Renal pelvis (tissue), 1 donor: ENCODE measurements at regions not wholly inside any gene's neighbourhood (a gene's known extent, or its start where the extent isn't known, plus 50 kb on each side); places are given as distances from the start of the nearest gene placed in this dataset.
"Not testable (repeated sequence)": the region's sequence is repeated elsewhere in the genome, so short reads cannot be mapped to it uniquely, and the experiment has no call there.

Source experiments
- DNase-seq: peaks from one replicate; pipeline ENCODE4 v3.0.0-alpha.2; 2013

DNA sequence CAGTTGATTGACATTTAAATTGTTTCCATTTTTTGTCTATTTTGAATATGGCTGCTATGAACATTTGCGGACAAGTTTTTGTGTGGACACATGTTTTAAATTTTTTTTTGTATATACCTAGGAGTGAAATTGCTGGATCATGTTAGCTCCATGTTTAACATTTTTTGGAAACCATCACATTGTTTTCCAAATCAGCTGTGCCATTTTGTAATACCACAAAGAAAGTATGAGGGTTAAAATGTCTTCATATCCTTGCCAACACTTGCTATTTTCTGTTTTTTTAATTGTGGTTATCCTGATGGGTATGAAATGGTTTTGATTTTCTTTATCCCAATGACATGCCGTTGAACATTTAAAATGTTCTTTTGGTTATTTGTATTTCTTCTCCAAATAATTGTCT, 52.1 kb downstream of the CARTPT start:
- no peak for DNase-seq

DNA sequence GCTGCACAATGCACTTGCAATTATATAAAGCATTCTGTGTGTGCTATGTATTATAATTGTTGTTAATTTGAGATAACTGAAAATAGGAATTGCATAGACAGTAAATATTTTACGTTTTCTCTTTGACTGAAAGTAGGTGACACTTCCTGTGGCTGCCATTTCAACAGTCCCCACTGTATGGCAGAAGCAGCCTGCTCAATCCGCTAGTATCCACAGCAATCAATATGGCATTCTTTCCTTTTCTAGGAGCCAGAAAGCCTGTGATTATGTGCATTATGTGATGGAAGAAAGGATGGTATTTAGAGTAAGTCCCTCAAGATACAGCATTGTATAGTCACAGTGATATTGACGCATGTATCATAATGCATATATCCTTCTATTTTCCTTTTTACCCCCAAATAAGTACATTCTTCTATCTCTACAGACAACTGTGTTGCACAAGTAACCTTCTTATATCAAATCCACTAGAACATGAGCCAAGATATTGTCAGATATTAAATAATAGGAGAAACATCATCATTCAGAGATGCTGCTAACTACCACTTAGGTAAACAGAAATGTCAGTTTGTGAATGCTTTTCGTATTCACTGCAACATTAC, 59.7 kb downstream of the CARTPT start:
- DNase-seq: peak; percentile 19

DNA sequence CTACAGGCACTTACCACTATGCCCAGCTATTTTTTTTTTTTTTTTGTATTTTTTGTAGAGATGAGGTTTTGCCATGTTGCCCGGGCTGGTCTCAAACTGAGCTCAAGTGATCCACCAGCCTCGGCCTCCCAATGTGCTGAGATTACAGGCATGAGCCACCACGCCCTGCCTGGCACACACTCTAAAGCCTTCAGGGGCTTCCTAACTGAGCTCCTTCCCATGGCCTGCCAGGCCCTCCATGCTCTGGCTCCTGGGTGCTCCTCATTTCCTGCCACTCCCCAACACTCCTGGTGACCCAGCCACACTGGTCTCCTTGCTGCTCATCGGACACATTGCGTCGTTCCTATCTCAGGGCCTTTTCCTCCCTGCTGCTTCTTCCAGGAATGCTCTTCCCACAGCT, 61.5 kb downstream of the CARTPT start:
- no peak for DNase-seq

DNA sequence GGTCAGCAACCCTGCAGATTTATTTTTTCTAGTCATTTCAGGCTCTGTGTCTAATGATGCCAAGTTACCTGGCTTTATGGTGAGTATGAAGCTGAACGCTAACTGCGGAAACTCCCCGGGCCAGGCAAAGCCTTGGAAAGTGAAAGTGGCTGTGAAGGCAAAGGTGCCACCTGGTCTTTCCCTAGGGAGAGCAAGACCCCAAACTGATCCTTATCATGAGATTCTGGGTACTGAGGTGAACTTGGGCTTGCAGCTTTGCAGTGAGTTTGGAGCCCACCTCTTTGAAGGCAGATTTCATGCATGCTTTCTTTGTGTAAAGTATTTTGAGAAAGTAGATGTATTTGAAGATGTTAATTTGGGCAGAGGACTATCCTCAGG, 63.3 kb downstream of the CARTPT start:
- no peak for DNase-seq

DNA sequence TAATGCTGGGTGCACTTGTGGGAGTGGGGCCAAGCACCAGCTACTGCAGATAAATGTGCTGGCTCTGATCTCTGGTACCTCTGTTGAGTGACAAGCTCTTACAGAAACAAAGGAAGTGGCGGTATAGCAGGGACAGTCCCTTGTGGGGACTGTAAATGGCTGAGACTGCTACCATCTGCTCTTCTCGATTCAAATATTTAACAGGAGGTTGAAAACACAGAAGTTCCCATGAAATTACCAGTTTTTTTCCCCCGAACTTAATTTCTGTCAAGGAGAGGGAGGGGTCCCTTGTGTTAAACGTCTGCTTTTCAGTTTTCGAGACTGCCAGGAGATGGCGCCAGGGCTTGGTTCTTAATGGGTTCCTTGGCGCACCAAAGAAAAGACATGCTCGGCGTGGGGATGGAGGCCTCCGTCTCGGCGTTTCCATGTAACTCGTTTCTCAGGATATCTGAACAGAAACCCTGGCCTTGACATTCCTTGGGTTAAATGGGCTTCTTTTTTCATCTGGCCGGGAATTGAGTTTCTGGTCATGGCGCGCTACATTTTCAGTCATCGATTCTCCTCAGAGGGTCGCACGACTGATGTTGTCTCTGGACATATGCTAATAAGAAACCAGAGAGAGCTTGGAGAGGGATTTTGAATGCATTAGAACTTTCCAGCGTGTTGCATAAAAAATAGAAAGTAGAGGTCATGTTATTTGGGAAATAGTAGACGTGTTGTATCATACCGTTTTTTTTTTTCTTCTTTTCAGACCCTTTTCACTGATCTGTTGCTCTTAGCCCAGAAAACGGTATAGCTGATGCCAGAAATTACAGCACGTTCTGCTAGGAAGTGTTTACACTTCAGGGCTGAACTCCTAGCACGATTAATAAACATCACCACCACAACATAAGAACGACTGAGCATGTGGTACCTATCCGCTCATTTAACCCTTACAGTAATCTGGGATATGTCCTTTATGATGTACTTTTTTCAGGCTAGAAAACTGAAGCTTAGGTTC, 64.0 kb downstream of the CARTPT start:
- DNase-seq: peak; percentile 81

DNA sequence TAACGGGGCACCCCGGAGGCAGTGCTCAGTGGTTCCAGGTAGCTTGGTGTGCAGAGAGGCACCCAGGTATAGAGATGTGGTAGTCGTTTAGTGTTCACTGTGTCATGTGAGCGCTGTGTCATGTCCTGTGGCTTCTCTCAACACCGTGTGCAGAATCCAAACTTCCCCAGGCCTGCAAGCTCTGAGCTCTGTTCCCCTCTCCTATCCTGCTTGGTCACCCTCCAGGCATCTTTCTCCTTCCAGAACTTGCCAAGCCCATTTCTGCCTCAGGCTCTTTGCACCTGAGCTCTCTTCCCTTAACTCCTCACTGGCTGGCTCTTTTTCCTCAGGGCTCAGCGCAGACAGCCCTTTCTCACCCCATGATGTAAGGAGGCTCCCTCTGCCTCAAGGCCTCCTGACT, 64.8 kb downstream of the CARTPT start:
- DNase-seq: no peak

DNA sequence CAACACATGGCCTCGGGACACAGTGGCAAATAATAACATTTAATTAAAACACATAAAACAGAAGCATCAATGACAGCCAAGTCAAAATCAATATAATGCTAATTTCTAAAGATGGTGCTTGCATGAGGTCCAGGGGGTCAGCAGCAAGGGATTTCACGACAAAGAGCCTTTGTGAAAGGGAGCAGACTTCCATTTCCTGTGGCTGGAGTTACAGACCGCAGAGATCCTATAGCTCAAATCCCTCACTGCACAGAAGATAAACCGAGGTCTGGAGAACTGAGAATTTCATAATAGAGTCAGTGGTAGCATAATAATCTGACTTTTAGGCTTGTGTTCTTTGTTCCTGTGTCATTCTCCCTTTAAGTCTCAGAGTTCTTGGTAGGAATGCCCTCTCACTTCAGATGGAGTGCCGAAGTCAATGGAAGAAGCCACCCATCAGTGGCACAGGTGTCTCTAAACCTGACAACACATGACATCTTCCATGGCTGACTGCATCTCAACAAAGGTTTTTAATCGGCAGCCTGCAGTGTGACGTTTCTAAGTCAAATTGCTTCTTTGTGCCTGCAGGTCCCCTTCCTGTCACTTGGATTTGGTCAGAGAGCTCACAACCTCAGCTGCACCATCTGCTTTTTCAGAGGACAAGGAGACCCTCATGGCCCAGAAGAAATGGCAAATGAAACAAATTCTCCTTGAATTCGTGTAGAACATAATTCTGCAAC, 67.4 kb downstream of the CARTPT start:
- no peak for DNase-seq

DNA sequence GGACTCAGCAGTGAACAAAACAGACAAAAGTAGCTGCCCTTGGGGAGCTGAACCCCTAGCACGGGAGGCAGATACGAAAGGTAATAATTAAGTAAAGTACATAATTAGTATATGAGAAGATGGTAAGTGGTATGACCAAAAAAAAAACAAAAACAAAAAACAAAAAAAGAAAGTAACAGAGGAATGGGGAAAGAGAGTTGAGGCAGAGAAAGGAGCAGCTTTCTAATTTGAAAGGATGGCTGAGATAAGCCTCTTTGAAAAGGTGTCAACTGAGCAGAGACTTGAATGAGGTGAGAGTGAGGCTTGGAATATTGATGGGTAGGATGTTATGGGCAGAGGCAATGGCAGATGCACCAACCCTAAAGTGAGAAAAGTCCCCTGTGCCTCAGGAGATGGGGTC, 69.7 kb downstream of the CARTPT start:
- no peak for DNase-seq

DNA sequence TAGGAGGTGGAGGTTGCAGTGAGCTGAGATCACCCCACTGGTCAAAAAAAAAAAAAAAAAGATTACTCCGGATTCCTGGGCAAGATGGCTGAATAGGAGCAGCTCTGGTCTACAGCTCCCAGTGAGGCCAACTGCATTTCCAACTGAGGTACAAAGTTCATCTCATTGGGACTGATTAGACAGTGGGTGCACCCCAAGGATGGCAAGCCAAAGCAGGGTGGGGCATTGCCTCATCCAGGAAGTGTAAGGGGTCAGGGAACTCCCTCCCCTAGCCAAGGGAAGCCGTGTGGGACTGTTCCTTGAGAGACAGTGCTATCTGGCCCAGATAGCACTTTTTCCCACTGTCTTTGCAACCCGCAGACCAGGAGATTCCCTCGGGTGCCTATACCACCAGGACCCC, 70.7 kb downstream of the CARTPT start:
- DNase-seq: no peak

DNA sequence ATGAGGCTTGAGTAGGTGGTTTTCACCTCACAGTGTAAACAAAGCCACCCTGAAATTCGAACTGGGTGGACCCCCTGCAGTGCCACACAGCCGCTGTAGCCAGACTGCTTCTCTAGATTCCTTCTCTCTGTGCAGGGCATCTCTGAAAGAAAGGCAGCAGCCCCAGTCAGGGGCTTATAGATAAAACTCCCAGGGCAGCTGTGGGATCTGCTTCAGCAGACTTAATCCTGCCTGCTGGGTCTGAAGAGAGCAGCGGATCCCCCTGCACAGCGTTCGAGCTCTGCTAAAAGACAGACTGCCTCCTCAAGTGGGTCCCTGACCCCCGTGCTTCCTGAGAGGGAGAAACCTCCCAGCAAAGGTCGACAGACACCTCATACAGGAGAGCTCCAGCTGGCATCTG, 71.4 kb downstream of the CARTPT start:
- DNase-seq: no peak

DNA sequence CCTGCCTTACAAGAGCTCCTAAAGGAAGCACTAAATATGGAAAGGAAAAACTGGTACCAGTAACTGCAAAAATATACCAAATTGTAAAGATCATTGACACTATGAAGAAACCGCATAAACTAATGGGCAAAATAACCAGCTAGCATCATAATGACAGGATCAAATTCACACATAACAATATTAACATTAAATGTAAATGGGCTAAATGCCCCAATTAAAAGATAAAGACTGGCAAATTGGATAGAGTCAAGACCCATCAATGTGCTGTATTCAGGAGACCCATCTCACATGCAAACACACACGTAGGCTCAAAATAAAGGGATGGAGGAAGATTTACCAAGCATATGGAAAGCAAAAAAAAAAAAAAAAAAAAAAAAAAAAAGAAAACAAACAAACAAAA, 73.0 kb downstream of the CARTPT start:
- not testable (repeated sequence) for DNase-seq

DNA sequence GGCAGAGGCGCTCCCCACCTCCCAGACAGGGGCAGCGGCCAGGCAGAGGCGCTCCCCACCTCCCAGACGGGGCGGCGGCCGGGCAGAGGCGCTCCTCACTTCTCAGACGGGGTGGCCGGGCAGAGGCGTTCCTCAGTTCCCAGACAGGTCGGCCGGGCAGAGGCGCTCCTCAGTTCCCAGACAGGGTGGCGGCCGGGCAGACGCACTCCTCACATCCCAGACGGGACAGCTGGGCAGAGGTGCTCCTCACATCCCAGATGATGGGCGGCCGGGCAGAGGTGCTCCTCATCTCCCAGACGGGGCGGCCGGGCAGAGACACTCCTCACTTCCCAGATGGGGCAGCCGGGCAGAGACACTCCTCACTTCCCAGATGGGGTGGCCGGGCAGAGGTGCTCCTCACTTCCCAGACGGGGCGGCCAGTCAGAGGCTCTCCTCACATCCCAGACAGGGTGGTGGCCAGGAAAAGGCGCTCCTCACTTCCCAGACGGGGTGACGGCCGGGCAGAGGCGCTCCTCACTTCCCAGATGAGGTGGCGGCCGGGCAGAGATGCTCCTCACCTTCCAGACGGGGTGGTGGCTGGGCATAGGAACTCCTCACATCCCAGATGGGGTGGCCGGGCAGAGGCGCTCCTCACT, 75.1 kb downstream of the CARTPT start:
- no peak for DNase-seq

DNA sequence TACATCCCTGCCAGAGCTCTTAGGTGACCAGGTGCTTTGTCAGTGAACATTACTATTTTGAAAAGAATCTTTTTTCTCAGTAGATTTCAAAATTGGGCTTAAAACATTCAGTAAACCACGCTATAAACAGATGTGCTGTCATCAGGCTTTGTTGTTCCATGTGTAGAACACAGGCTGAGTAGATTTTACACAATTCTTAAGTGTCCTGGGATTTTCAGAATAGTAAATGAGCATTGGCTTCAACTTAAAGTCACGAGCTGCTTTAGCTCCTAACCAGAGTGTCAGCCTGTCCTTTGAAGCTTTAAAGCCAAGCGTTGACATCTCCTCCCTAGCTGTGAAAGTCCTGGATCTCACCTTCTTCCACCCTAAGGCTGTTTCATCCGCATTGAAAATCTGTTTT, 83.6 kb downstream of the CARTPT start:
- no peak for DNase-seq

DNA sequence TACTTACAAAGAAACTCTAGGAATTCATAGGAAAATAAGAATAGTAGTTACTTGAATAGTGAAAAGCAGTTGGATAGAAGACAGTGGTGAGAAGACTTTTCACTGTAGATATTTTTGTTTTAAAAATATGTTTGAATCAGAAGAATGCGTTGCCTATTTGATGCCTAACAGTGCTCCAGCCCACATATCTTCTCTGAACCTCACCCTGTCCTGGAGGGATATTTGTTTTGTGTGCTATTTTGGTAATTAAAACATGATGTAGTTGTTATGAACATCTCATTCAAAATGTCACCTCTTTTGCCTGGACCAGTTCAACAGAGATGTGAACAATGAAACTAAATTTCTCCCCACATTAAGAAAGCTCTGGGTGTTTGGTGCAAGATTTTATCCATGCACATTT, 87.6 kb downstream of the CARTPT start:
- DNase-seq: no peak

DNA sequence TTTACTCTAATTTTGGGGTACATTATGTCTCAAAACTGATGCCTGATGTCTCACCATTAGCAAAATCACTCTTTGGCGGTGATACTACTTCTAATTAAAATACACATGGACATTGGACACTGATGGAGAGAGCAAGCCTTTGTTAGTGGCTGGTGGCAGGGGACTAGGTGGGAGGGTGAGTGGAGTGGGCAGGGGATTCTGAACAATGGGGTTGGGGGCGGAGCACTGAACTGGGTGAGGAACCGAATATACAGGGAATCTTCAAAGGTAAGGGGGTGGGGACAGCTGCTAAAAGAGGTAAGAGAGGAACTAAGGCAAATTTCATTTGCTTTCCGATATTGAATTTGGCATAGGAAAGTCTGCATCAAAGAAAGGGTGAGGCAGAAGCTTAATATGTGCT, 88.8 kb downstream of the CARTPT start:
- no peak for DNase-seq

DNA sequence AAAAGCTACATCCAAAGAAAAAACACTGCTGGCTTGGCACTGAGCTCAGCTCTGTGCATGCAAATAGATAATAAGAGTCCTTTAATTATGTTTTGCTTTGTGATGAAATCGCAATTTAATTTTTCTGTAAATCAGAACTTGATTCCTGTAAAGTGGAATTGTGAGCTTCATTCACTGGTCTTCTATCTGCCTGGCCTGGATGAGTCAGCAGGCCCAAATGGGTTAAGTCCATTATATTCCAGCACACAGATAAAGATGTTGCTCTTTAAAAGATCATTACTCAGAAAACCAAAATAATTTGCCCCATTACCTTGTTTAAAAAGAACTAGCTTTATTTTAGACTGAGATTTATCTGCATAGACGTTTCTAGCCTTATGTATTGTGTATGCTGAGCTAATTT, 90.4 kb downstream of the CARTPT start:
- DNase-seq: no peak

DNA sequence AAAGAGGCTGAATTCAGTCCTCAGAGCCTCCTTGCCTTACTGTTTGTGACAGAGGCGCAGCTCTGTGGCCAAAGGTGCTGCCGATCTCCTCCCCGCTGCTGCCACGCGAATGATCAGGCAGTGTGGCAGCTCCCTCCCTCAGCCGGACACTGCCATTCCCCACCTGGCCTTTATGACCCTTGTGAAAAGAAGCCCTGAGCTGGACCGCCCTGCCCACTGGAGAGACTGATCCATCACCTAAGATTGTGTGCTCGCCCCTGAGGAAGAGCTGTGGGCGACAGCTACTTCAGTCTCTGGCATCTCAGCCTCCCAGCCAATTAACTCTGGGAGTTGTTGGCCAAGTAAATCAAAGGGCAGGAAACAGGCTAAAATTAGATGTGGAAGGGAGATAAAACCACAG, 90.9 kb downstream of the CARTPT start:
- DNase-seq: no peak

DNA sequence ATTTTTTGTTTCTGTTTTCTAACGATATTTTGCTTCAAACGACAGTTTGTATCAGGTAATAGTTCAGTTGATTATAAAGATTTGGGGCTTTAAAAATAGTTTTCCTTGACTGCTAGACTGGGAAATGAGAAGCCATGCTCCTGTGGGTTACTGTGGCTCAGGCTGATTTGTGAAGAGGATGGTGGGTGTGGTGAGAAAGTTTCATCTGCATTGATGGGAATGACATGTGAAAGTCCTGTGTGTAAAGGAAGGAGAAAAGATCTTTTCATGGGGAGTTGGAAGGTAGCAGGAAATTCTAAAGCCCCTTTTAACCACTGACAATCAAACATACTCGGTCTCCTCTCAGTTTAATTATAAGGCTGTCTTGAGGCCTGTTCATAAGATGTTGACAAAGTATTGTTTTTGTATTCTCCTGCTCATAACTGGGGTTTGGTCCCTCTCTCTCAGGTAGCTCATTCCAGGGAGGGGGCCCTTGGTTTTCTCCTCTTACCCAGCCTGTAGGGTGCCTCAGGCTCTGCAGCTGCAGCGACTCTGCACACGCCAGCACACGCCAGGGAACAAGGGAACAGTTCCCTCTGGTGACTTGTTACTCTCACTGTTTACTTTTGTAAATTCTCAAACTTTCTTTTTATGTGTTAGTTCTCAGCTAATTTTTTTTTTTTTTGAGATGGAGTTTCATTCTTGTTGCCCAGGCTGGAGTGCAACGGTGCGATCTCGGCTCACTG, 91.6 kb downstream of the CARTPT start:
- no peak for DNase-seq

DNA sequence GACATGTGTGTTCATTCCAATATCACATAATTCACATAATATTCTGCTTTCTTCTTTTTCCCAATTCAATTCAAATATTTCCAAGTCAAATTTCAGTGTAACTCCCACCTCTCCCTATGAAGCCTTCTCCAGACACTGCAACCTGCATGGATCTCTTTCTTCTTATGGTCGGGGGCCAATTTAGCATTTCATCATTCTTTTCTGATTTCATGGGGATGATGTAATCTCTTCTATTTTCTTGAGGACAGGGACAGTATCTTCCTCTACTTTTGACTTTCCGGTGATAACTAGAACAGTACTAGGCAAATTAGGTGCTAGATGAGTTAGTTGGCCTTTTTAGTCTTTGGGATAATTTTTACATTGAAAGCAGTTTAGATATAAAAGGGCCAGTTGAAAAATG, 92.7 kb downstream of the CARTPT start:
- DNase-seq: no peak

DNA sequence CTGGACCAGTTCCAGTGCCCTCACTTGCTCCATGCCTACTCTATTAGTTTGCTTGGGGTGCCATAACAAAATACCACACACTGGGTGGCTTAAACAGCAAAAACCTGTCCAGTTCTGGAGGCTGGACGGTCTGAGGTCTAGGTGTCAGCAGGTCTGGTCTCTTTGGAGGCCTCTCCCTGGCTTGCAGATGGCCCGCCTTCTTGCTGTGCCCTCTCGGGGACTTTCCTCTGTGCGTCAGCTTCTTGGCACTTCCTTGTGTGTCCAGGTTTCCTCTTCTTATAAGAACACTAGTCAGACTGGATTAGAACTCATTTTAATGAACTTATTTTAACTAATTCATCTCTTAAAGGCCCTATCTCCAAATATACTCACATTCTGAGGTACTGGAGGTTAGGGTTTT, 97.2 kb downstream of the CARTPT start:
- DNase-seq: no peak

DNA sequence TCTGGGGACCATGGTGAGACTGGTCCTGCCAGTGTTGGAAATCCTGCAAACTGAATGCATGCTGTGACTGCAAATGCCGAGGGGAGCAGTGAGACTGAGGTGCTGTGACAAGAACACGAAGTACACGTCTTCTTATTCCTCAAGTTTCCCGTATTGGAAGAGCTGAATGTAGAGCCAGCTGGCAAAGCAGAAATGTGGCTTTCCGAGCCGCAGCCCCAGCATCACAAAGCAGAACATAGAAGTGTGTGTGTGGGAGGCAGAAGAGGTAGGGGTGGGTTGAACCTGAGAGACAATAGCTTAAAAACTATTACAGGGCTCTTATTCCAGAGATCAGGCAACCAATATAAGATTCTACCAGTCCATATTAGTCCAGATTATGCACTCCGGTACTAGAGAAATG, 98.8 kb downstream of the CARTPT start:
- DNase-seq: no peak

DNA sequence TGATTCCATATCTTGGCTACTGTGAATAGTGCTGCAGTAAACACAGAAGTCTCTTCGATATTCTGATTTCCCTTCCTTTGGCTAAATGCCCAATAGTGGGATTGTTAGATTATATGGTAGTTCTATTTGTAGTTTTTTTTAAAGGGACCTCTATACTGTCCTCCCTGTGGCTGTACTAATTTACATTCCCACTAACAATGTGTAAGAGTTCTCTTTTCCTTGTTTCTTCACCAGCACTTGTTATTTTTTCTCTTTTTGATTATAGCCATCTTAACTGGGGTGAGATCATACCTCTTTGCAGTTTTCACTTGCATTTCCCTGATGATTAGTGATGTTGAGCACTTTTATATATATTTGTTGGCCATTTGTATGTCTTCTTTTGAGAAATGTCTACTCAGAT, 102.0 kb downstream of the CARTPT start:
- DNase-seq: no peak
